NCI-H1694 treated with DMSO at 0.1 percent for 48 hours (cell line): ENCODE measurements at regions not wholly inside any gene's neighbourhood (a gene's known extent, or its start where the extent isn't known, plus 50 kb on each side); places are given as distances from the start of the nearest gene placed in this dataset.
"Not testable (repeated sequence)": the region's sequence is repeated elsewhere in the genome, so short reads cannot be mapped to it uniquely, and the experiment has no call there.

Source experiments
- DNase-seq: peaks from one replicate; lab custom pipeline; 2025; lab: John Stamatoyannopoulos, UW

GRCh38 chr15:35282965-35283496, 197.9 kb upstream of the NANOGP8 start:
- DNase-seq: no peak

- no peak for DNase-seq
Measured at GRCh38 chr15:35281515-35281914, 196.4 kb upstream of the NANOGP8 start.

- DNase-seq: no peak
Measured at GRCh38 chr15:35279811-35280210, 194.7 kb upstream of the NANOGP8 start.

- no peak for DNase-seq
Measured at GRCh38 chr15:35271371-35272043, 186.4 kb upstream of the NANOGP8 start.

GRCh38 chr15:35260941-35261340, 175.8 kb upstream of the NANOGP8 start:
- no peak for DNase-seq

GRCh38 chr15:35260274-35260673, 175.2 kb upstream of the NANOGP8 start:
- DNase-seq: not testable (repeated sequence)

- DNase-seq: no peak
Measured at GRCh38 chr15:35256551-35256950, 171.5 kb upstream of the NANOGP8 start.

- DNase-seq: no peak
Measured at GRCh38 chr15:35256141-35256540, 171.0 kb upstream of the NANOGP8 start.

GRCh38 chr15:35254908-35255307, 169.8 kb upstream of the NANOGP8 start:
- DNase-seq: not testable (repeated sequence)

GRCh38 chr15:35254062-35254461, 169.0 kb upstream of the NANOGP8 start:
- no peak for DNase-seq

- DNase-seq: no peak
Measured at GRCh38 chr15:35252351-35252865, 167.3 kb upstream of the NANOGP8 start.

GRCh38 chr15:35247150-35247549, 162.1 kb upstream of the NANOGP8 start:
- no peak for DNase-seq

GRCh38 chr15:35246451-35246850, 161.4 kb upstream of the NANOGP8 start:
- DNase-seq: no peak

GRCh38 chr15:35245681-35246080, 160.6 kb upstream of the NANOGP8 start:
- not testable (repeated sequence) for DNase-seq

GRCh38 chr15:35244227-35244626, 159.1 kb upstream of the NANOGP8 start:
- no peak for DNase-seq

- DNase-seq: no peak
Measured at GRCh38 chr15:35243758-35244157, 158.7 kb upstream of the NANOGP8 start.

GRCh38 chr15:35239693-35240092, 154.6 kb upstream of the NANOGP8 start:
- not testable (repeated sequence) for DNase-seq

GRCh38 chr15:35238448-35238847, 153.4 kb upstream of the NANOGP8 start:
- not testable (repeated sequence) for DNase-seq

- DNase-seq: no peak
Measured at GRCh38 chr15:35229085-35229484, 144.0 kb upstream of the NANOGP8 start.

- no peak for DNase-seq
Measured at GRCh38 chr15:35218215-35218614, 133.1 kb upstream of the NANOGP8 start.

- no peak for DNase-seq
Measured at GRCh38 chr15:35215093-35215492, 130.0 kb upstream of the NANOGP8 start.

GRCh38 chr15:35211240-35211902, 126.3 kb upstream of the NANOGP8 start:
- no peak for DNase-seq

GRCh38 chr15:35210370-35210769, 125.3 kb upstream of the NANOGP8 start:
- DNase-seq: no peak
